ENCODE measurements at regions not wholly inside any gene's neighbourhood (a gene's known extent, or its start where the extent isn't known, plus 50 kb on each side); places are given as distances from the start of the nearest gene placed in this dataset.

DNA sequence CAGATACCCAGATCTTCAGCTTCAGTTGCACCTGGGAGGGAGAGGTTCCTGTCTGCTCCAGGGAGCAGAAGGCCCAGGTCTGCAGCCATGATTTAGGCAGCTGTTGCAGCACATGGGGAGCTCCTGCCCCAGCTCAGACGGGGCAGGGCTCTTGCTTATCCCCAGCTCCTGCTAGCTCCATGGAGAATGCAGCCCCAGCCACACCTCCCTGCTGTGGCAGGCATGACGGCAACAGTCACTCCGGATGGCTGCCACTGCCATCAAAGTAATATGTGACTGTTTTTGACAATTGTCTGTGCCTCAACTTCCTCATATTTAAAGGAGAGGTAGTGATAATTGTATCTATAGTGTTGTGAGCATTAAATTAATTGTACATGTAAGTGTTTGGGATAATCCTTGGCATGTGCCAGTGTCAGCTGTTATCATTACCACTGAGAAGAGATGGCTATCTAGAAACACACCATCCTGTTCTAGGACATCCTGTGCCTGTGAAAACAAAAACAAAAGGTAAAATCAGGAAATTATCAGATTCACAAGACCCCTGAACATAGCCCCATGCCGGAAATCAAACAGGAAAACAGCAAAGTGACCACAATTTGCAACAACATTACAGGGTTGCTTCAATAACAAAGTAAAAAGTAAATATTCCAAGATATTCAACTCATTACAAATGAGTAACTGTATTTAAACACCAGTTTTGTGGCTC is 1048.8 kb upstream of the ACO1 start:
- no peaks in the 10 kb centered on the region for H3K79me1 ChIP-seq (ENCODE audit: low read depth, low read length)
- H3K56ac ChIP-seq (replicated peaks; ENCODE audit: insufficient read length, low read depth, low read length): no peak overlapping the region
- ChIA-PET CTCF (ENCODE audit: partially characterized antibody) (no interaction called here), POLR2A (ENCODE audit: partially characterized antibody) (no interaction called here)
- no peak overlapping the region for H3K27ac ChIP-seq (ENCODE audit: low read depth, low read length)
- H4K8ac ChIP-seq (ENCODE audit: extremely low read depth, insufficient read depth, low read length): no peak overlapping the region
- FAIRE-seq: no peak
- no peak for DNase-seq (ENCODE audit: low read depth in 1 of 2, low spot score in 2 of 2)
- no peak overlapping the region for H2AK5ac ChIP-seq (ENCODE audit: low read depth, low read length)
- H4K91ac ChIP-seq (replicated peaks; ENCODE audit: insufficient read length, low read length): no peak overlapping the region
- H3K4me1 ChIP-seq (replicated peaks in 1 of 4; ENCODE audit: control insufficient read depth in 3 of 4, insufficient read depth in 4 of 4, low read length in 3 of 4): no peaks in the 10 kb centered on the region
- no peak for TF ChIP-seq CTBP2 (IDR thresholded peaks at IDR 0.05; ENCODE audit: borderline replicate concordance, insufficient read depth, insufficient read length, low read length)
- TF ChIP-seq POLR2AphosphoS5 (IDR thresholded peaks at IDR 0.05; ENCODE audit: low read depth, low read length): no peak
- H3K18ac ChIP-seq (ENCODE audit: extremely low read depth, low read length): no peak overlapping the region
- no peaks in the 10 kb centered on the region for H3K23me2 ChIP-seq (ENCODE audit: low read depth, low read length)
- H3K9ac ChIP-seq (replicated peaks in 1 of 4; ENCODE audit: extremely low read depth in 1 of 4, low read depth in 3 of 4, low read length in 3 of 4): no peak overlapping the region
- no peak overlapping the region for H2BK15ac ChIP-seq (ENCODE audit: low read length)
- H3K27me3 ChIP-seq (replicated peaks in 1 of 4; ENCODE audit: control insufficient read depth in 3 of 4, extremely low read depth in 1 of 4, insufficient read depth in 3 of 4, low read length in 3 of 4): no peaks in the 10 kb centered on the region
- H2AFZ ChIP-seq (ENCODE audit: low read length): no peak overlapping the region
- no peak overlapping the region for H2BK5ac ChIP-seq (ENCODE audit: low read depth, low read length)
- H4K20me1 ChIP-seq (replicated peaks in 1 of 2; ENCODE audit: control insufficient read depth in 1 of 2, insufficient read depth in 2 of 2, low read length in 2 of 2): no peaks in the 10 kb centered on the region
- no peak overlapping the region for H4K5ac ChIP-seq (ENCODE audit: insufficient read length, low read depth, low read length)
- H2BK12ac ChIP-seq (ENCODE audit: low read depth, low read length): no peak overlapping the region
- H3K9me3 ChIP-seq (ENCODE audit: insufficient read depth in 2 of 2, low read depth in 1 of 2, low read length in 1 of 2): peaks cover 0 to 4% of the 10 kb centered on the region in 2 experiments; a peak in 2 of 4 replicates
- H3K79me2 ChIP-seq (ENCODE audit: control insufficient read depth in 1 of 2, insufficient read depth in 2 of 2, low read length in 2 of 2): no peaks in the 10 kb centered on the region
- no peak overlapping the region for H3K4ac ChIP-seq (replicated peaks; ENCODE audit: insufficient read length, low read depth, low read length)
- H2BK20ac ChIP-seq (ENCODE audit: low read length): no peak overlapping the region
- H3K4me2 ChIP-seq (ENCODE audit: insufficient read depth in 1 of 2, low read depth in 2 of 2, low read length in 2 of 2): no peak overlapping the region
- no peak overlapping the region for H3K14ac ChIP-seq (ENCODE audit: insufficient read length)
- no peak overlapping the region for H3K4me3 ChIP-seq (ENCODE audit: extremely low read depth in 1 of 4, insufficient read depth in 2 of 4, low read depth in 3 of 4, low read length in 4 of 4)
- H2BK120ac ChIP-seq (replicated peaks; ENCODE audit: low read depth, low read length): no peak overlapping the region
- no peaks in the 10 kb centered on the region for H3K36me3 ChIP-seq (ENCODE audit: control insufficient read depth in 2 of 4, insufficient read depth in 4 of 4, low read length in 3 of 4)
- WGBS, 2 experiments (ENCODE audit: extremely low coverage in 1 of 2, insufficient coverage in 1 of 2, insufficient read length in 1 of 2, insufficient replicate concordance in 2 of 2, low coverage in 1 of 2, low lambda C conversion rate in 2 of 2, missing lambda C conversion rate in 1 of 2): 93% methylated on average over 4 of the region's 4 CpGs; no CpG with 5 or more reads in 1 of the 2 experiments
- H3K23ac ChIP-seq (ENCODE audit: insufficient read length): no peak overlapping the region
